ENCODE measurements at regions not wholly inside any gene's neighbourhood (a gene's known extent, or its start where the extent isn't known, plus 50 kb on each side); places are given as distances from the start of the nearest gene placed in this dataset.

GRCh38 chr1:221804303-221804702, 62.4 kb upstream of the DUSP10 start:
- Histone ChIP-seq H3K4me3 (no peak overlapping the region), H3K36me3 (no peaks in the 10 kb centered on the region), H3K27ac (no peak overlapping the region), H3K9me3 (no peaks in the 10 kb centered on the region), H3K4me1 (no peaks in the 10 kb centered on the region), H3K27me3 (no peaks in the 10 kb centered on the region)
- no peak for TF ChIP-seq POLR2A (IDR thresholded peaks at IDR 0.05)
- TF ChIP-seq, protein P1, sequence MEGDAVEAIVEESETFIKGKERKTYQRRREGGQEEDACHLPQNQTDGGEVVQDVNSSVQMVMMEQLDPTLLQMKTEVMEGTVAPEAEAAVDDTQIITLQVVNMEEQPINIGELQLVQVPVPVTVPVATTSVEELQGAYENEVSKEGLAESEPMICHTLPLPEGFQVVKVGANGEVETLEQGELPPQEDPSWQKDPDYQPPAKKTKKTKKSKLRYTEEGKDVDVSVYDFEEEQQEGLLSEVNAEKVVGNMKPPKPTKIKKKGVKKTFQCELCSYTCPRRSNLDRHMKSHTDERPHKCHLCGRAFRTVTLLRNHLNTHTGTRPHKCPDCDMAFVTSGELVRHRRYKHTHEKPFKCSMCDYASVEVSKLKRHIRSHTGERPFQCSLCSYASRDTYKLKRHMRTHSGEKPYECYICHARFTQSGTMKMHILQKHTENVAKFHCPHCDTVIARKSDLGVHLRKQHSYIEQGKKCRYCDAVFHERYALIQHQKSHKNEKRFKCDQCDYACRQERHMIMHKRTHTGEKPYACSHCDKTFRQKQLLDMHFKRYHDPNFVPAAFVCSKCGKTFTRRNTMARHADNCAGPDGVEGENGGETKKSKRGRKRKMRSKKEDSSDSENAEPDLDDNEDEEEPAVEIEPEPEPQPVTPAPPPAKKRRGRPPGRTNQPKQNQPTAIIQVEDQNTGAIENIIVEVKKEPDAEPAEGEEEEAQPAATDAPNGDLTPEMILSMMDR (IDR thresholded peaks at IDR 0.05) = no peak
- intact Hi-C loops (cut with DNase I; ENCODE audit: low total_unique reads) = no loop called here
- DNase-seq = no peak

GRCh38 chr1:221801773-221802516, 60.1 kb upstream of the DUSP10 start:
- Histone ChIP-seq H3K4me3 (no peak overlapping the region), H3K27ac (no peak overlapping the region), H3K27me3 (no peaks in the 10 kb centered on the region), H3K36me3 (no peaks in the 10 kb centered on the region), H3K9me3 (no peaks in the 10 kb centered on the region), H3K4me1 (no peaks in the 10 kb centered on the region)
- TF ChIP-seq, protein P1 (IDR thresholded peaks at IDR 0.05) = no peak
- no peak for TF ChIP-seq POLR2A (IDR thresholded peaks at IDR 0.05)
- intact Hi-C loops (cut with DNase I; ENCODE audit: low total_unique reads) = no loop called here
- DNase-seq = no peak

- H3K9me3 ChIP-seq = no peaks in the 10 kb centered on the region
- TF ChIP-seq POLR2A (IDR thresholded peaks at IDR 0.05) = no peak
- TF ChIP-seq, protein P1 (IDR thresholded peaks at IDR 0.05) = no peak
- DNase-seq = no peak
- H3K27me3 ChIP-seq = no peaks in the 10 kb centered on the region
- intact Hi-C loops (cut with DNase I; ENCODE audit: low total_unique reads) = no loop called here
- no peaks in the 10 kb centered on the region for H3K4me1 ChIP-seq
- no peak overlapping the region for H3K27ac ChIP-seq
- H3K4me3 ChIP-seq = no peak overlapping the region
- no peaks in the 10 kb centered on the region for H3K36me3 ChIP-seq
Measured at GRCh38 chr1:221801251-221801661, 59.4 kb upstream of the DUSP10 start.

DNA sequence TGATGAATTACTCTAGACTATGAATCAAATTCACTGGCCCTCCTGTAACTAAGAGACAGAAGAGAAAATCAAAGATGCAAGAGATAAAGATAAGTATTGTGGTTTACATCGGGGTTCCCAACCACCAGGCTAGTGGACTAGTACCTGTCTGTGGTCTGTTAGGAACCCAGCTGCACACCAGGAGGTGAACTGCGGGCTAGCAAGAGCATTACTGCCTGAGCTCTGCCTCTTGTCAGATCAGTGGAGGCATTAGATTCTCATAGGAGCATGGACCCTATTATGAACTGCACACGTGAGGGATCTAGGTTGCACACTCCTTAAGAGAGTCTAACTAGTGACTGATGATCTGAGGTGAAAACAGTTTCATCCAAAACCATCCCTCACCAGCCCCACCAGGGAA, 58.9 kb upstream of the DUSP10 start:
- no peak for DNase-seq
- intact Hi-C loops (cut with DNase I; ENCODE audit: low total_unique reads) = no loop called here

DNA sequence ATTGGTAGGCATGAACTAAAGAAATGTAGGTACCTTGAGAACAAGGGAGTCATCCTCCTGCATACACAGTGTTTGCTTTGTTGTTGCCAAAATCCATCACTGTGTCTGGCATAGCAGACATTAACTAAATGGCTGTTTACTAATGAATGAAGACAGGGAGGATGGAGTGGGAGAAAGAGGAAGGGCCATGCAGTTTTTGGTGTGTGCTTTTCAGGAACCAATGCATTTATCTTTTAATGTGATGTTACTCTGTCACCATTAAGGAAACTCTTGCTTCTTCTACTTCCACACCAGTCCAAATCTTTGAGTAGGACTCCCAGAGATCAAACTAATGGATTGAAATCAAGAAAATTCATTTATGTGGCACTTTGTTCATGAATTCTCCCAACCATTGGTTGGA, 55.6 kb upstream of the DUSP10 start:
- H3K4me3 ChIP-seq = no peak overlapping the region
- TF ChIP-seq POLR2A (IDR thresholded peaks at IDR 0.05) = no peak
- TF ChIP-seq, protein P1 (IDR thresholded peaks at IDR 0.05) = no peak
- intact Hi-C loops (cut with DNase I; ENCODE audit: low total_unique reads) = no loop called here
- no peak overlapping the region for H3K27ac ChIP-seq
- H3K36me3 ChIP-seq = no peaks in the 10 kb centered on the region
- DNase-seq = no peak
- H3K9me3 ChIP-seq = no peaks in the 10 kb centered on the region
- no peaks in the 10 kb centered on the region for H3K4me1 ChIP-seq
- no peaks in the 10 kb centered on the region for H3K27me3 ChIP-seq

More for the DNA sequence above, 58.9 kb upstream of the DUSP10 start:
- no peaks in the 10 kb centered on the region for H3K27me3 ChIP-seq
- TF ChIP-seq, protein P1 (IDR thresholded peaks at IDR 0.05) = no peak
- H3K4me1 ChIP-seq = no peaks in the 10 kb centered on the region
- H3K36me3 ChIP-seq = no peaks in the 10 kb centered on the region
- no peak overlapping the region for H3K27ac ChIP-seq
- H3K9me3 ChIP-seq = no peaks in the 10 kb centered on the region
- no peak overlapping the region for H3K4me3 ChIP-seq

Measured in uterus (tissue), 3 donors.